Endothelial cell of umbilical vein (primary cell): ENCODE measurements at regions not wholly inside any gene's neighbourhood (a gene's known extent, or its start where the extent isn't known, plus 50 kb on each side); places are given as distances from the start of the nearest gene placed in this dataset.

ENCODE experiments used
- BruUV-seq: library from RNA; stranded (reverse); fragments of 400-500 nt; replicated peaks from 2 replicates; lab custom pipeline; 2021; lab: Mats Ljungman, UMichigan
- CTCF ChIA-PET: fragments of 300-600, 350-600 bp; sonication (Branson Sonifier 250); formaldehyde crosslinking; loops from one replicate; lab custom pipeline; 2021; ENCODE audit warnings: antibody characterized with exemption, inconsistent platforms; lab: Charles Lee
- POLR2A ChIA-PET: fragments of 300-600, 350-600 bp; sonication (Branson Sonifier 250); formaldehyde crosslinking; loops from one replicate; lab custom pipeline; 2021; ENCODE audit warnings: antibody characterized with exemption, inconsistent platforms; lab: Charles Lee
- DNase-seq: peaks from one replicate; pipeline ENCODE4 v3.0.0-alpha.2; 2011; ENCODE audit warnings: low read depth, low spot score
- FAIRE-seq: peaks from 2 replicates; lab custom pipeline; 2011; peaks lifted over from hg19 to GRCh38; lab: Jason Lieb, UNC
- H2AFZ ChIP-seq: 2 replicates; pipeline ENCODE4 v1.6.0; 2012; ENCODE audit warnings: low read depth, low read length, control low read depth, inconsistent platforms
- H3K27ac ChIP-seq: 2 replicates; pipeline ENCODE4 v1.5.1; 2011; ENCODE audit warnings: low read depth, mild to moderate bottlenecking, control low read depth, low read length, moderate library complexity; ENCODE audit not compliant: insufficient read depth
- H3K27me3 ChIP-seq, 2 experiments: 2 replicates each; pipeline versions ENCODE4 v1.6.0 to v1.6.1; 2011; ENCODE audit warnings: low read length in 2 of 2, mixed read lengths in 1 of 2; ENCODE audit not compliant: control insufficient read depth in 2 of 2, insufficient read depth in 2 of 2
- H3K36me3 ChIP-seq, 2 experiments: 2 replicates in 1 of 2; 3 replicates in 1 of 2; pipeline ENCODE4 v1.5.1; 2011; ENCODE audit warnings: low read length in 2 of 2, mild to moderate bottlenecking in 1 of 2, moderate library complexity in 1 of 2; ENCODE audit not compliant: control insufficient read depth in 2 of 2, insufficient read depth in 2 of 2; ENCODE audit errors: extremely low read depth in 1 of 2
- H3K4me1 ChIP-seq: 3 replicates; pipeline ENCODE4 v1.5.1; 2011; ENCODE audit warnings: mild to moderate bottlenecking, low read length; ENCODE audit not compliant: control insufficient read depth, insufficient read depth; ENCODE audit errors: extremely low read depth
- H3K4me2 ChIP-seq: 2 replicates; pipeline ENCODE4 v1.6.1; 2011; ENCODE audit warnings: low read length, control low read depth, mixed read lengths; ENCODE audit not compliant: insufficient read depth
- H3K4me3 ChIP-seq, 3 experiments: fragments of 200-600 bp in 1 of 3; sonication (generic), shearing (Covaris generic) in 1 of 3; replicated peaks in 1 of 3; 2 replicates each; pipeline ENCODE4 v1.5.1; 2011 to 2016; ENCODE audit warnings: control low read depth in 3 of 3, low read length in 3 of 3, mild to moderate bottlenecking in 2 of 3, inconsistent platforms in 1 of 3, low read depth in 1 of 3, moderate library complexity in 1 of 3; ENCODE audit not compliant: insufficient read depth in 1 of 3
- H3K79me2 ChIP-seq: 2 replicates; pipeline ENCODE4 v1.6.0; 2012; ENCODE audit warnings: low read length, inconsistent platforms; ENCODE audit not compliant: control insufficient read depth, insufficient read depth
- H3K9ac ChIP-seq: replicated peaks from 2 replicates; pipeline ENCODE3; 2011; ENCODE audit warnings: low read length, control low read depth; ENCODE audit not compliant: insufficient read depth; ENCODE audit errors: extremely low read depth
- H3K9me1 ChIP-seq: replicated peaks from 3 replicates; pipeline ENCODE4 v1.6.0; 2011; ENCODE audit warnings: mild to moderate bottlenecking, low read length; ENCODE audit not compliant: control insufficient read depth, insufficient read depth; ENCODE audit errors: extremely low read depth
- H3K9me3 ChIP-seq: replicated peaks from 2 replicates; pipeline ENCODE4 v1.5.1; 2012; ENCODE audit warnings: low read length, inconsistent platforms; ENCODE audit not compliant: control insufficient read depth, insufficient read depth
- H4K20me1 ChIP-seq: replicated peaks from 2 replicates; pipeline ENCODE3; 2011; ENCODE audit warnings: mild to moderate bottlenecking, low read length; ENCODE audit not compliant: control insufficient read depth, insufficient read depth; ENCODE audit errors: extremely low read depth
- EZH2 ChIP-seq: IDR thresholded peaks from 2 replicates; pipeline ENCODE4 v1.6.1; 2012; ENCODE audit warnings: borderline replicate concordance, low read depth, mild to moderate bottlenecking, moderate library complexity, low read length, inconsistent platforms; ENCODE audit not compliant: severe bottlenecking
- FOS ChIP-seq: IDR thresholded peaks from 2 replicates; pipeline ENCODE4 v1.6.1; 2011; ENCODE audit warnings: mild to moderate bottlenecking, low read length, moderate library complexity, borderline replicate concordance; ENCODE audit not compliant: insufficient read depth
- GATA2 ChIP-seq: IDR thresholded peaks from 2 replicates; pipeline ENCODE4 v1.7.0; 2011; ENCODE audit warnings: low read depth, mild to moderate bottlenecking, moderate library complexity, mixed read lengths, low read length; ENCODE audit not compliant: insufficient read length, insufficient read depth
- JUN ChIP-seq: IDR thresholded peaks from 2 replicates; pipeline ENCODE4 v1.6.1; 2011; ENCODE audit warnings: borderline replicate concordance, low read depth; ENCODE audit not compliant: insufficient read length, insufficient read depth
- MYC ChIP-seq: IDR thresholded peaks from one replicate; pipeline ENCODE4 v1.6.1; 2011; ENCODE audit warnings: mild to moderate bottlenecking, low read depth, low read length
- POLR2A ChIP-seq: IDR thresholded peaks from 2 replicates; pipeline ENCODE4 v1.6.1; 2012; ENCODE audit warnings: low read depth, mild to moderate bottlenecking, control low read depth, low read length
- POLR2AphosphoS5 ChIP-seq: IDR thresholded peaks from 2 replicates; pipeline ENCODE4 v1.6.1; 2012; ENCODE audit warnings: low read depth, mild to moderate bottlenecking, control low read depth, low read length, moderate library complexity; ENCODE audit not compliant: insufficient read depth
- dilution Hi-C: fragments of 300-500 bp; cut with MboI; formaldehyde crosslinking; loops from one replicate; pipeline ENCODE4 v1.15.0; 2019; ENCODE audit warnings: low sequenced_read_pairs; ENCODE audit not compliant: extremely low pct_ligation_motif_present
- intact Hi-C: fragments of 100-400 bp; cut with micrococcal nuclease; formaldehyde crosslinking; loops from one replicate; pipeline ENCODE4 v1.10.0; 2022
- TF ChIP-seq, protein P1 (sequence below), 2 donors: IDR thresholded peaks; 1 replicate in 1 of 2; 2 replicates in 1 of 2; pipeline ENCODE4 v1.5.1; 2011; ENCODE audit warnings: low read length in 2 of 2, mild to moderate bottlenecking in 2 of 2, moderate library complexity in 2 of 2, control low read depth in 1 of 2, inconsistent platforms in 1 of 2, low read depth in 1 of 2; ENCODE audit not compliant: insufficient read depth in 1 of 2; ENCODE audit errors: extremely low read depth in 1 of 2
- TF ChIP-seq, protein P2 (sequence below): IDR thresholded peaks from 2 replicates; pipeline ENCODE4 v1.6.1; 2011; ENCODE audit not compliant: insufficient read depth, insufficient read length

DNA sequence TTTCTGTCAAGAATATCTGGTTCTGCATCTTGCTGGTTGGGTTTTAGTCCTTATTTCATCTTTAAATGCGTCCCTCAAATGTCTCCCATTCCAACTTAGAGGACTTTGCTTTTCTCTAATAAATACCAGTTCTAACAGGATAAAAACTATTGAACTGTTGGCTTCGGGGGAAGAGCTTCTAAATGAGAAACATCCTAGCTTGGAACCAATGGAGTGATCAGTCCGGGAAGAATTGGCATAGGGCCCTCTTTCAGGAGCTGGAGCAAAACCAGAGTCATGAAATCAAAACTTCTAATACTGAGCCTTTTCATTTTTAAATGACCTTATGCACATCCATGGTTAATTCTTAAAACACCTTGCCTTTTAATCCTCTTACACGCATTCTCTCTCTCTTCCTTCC lies 401.6 kb upstream of the SMIM21 start:
- POLR2A ChIA-PET, result no interaction called here
- DNase-seq (no peak), FAIRE-seq (no peak)
- no peak overlapping the region for H3K4me3 ChIP-seq
- no peaks in the 10 kb centered on the region for H3K9me1 ChIP-seq
- CTCF ChIA-PET, result no interaction called here
- H3K4me2 ChIP-seq, result no peak overlapping the region
- intact Hi-C loops (no loop called here), dilution Hi-C loops (no loop called here)
- H4K20me1 ChIP-seq, result no peaks in the 10 kb centered on the region
- H3K79me2 ChIP-seq, result no peaks in the 10 kb centered on the region
- H3K27ac ChIP-seq, result no peak overlapping the region
- no TSS peak for BruUV-seq
- TF ChIP-seq, protein P1, sequence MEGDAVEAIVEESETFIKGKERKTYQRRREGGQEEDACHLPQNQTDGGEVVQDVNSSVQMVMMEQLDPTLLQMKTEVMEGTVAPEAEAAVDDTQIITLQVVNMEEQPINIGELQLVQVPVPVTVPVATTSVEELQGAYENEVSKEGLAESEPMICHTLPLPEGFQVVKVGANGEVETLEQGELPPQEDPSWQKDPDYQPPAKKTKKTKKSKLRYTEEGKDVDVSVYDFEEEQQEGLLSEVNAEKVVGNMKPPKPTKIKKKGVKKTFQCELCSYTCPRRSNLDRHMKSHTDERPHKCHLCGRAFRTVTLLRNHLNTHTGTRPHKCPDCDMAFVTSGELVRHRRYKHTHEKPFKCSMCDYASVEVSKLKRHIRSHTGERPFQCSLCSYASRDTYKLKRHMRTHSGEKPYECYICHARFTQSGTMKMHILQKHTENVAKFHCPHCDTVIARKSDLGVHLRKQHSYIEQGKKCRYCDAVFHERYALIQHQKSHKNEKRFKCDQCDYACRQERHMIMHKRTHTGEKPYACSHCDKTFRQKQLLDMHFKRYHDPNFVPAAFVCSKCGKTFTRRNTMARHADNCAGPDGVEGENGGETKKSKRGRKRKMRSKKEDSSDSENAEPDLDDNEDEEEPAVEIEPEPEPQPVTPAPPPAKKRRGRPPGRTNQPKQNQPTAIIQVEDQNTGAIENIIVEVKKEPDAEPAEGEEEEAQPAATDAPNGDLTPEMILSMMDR (IDR thresholded peaks at IDR 0.05; ENCODE audit: extremely low read depth in 1 of 2, insufficient read depth in 1 of 2, low read depth in 1 of 2, low read length in 2 of 2), result no peak
- no peak for TF ChIP-seq GATA2
- no peak for TF ChIP-seq EZH2
- TF ChIP-seq POLR2AphosphoS5, result no peak
- TF ChIP-seq POLR2A, result no peak
- no peak for TF ChIP-seq FOS
- no peak for TF ChIP-seq JUN
- TF ChIP-seq, protein P2, sequence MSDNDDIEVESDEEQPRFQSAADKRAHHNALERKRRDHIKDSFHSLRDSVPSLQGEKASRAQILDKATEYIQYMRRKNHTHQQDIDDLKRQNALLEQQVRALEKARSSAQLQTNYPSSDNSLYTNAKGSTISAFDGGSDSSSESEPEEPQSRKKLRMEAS, result no peak
- TF ChIP-seq MYC, result no peak
- no peak overlapping the region for H3K9ac ChIP-seq
- H3K9me3 ChIP-seq, result peaks cover 5% of the 10 kb centered on the region
- H3K36me3 ChIP-seq, result no peaks in the 10 kb centered on the region
- H3K27me3 ChIP-seq, result no peaks in the 10 kb centered on the region
- no peaks in the 10 kb centered on the region for H3K4me1 ChIP-seq
- H2AFZ ChIP-seq, result no peak overlapping the region
